ENCODE measurements at regions not wholly inside any gene's neighbourhood (a gene's known extent, or its start where the extent isn't known, plus 50 kb on each side); places are given as distances from the start of the nearest gene placed in this dataset.

DNA sequence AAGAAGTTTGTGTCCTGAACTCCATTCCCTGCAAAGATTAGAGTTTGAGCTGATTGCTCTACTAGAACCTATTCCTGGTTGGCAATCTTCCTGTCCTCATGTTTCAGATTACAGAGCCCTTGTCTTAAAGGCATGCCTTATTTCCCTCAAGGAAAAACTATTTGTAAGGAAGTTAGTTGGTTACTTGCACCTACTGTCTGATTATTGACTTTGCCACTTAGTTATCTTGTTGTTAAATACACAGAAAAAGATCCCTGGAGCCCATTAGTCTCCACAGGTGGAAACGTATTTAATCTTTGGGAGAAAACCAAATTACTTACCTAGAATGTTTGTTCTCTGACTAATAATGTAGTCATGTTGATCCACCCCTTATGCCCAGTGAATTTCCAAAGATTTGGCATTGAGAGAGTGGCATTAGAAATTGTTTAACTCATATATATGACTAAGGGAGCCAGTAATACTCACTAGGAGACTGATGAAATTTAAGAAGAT is 132.3 kb upstream of the ELL2 start:
- SMC1A ChIA-PET (ENCODE audit: uncharacterized antibody, unreplicated experiment), result no interaction called here
- 0% methylated on average over 1 of the region's 1 CpG for WGBS (ENCODE audit: insufficient coverage, insufficient replicate concordance, low lambda C conversion rate, missing lambda C conversion rate)
- POLR2A ChIA-PET, result no interaction called here
- H3K27ac ChIP-seq (ENCODE audit: control insufficient read depth, insufficient read depth), result no peak overlapping the region
- DNase-seq (ENCODE audit: low read depth, low spot score), result no peak
- no peaks in the 10 kb centered on the region for H3K79me2 ChIP-seq (ENCODE audit: control insufficient read depth, insufficient read depth, low read length)
- no peaks in the 10 kb centered on the region for H3K27me3 ChIP-seq (replicated peaks in 1 of 2; ENCODE audit: control insufficient read depth in 2 of 2, insufficient read depth in 2 of 2, low read length in 1 of 2)
- in situ Hi-C loops (cut with MboI), result no loop called here
- FAIRE-seq, result no peak
- H3K36me3 ChIP-seq (ENCODE audit: control insufficient read depth in 2 of 2, insufficient read depth in 2 of 2, low read length in 1 of 2), result no peaks in the 10 kb centered on the region
- no peaks in the 10 kb centered on the region for H3K9me3 ChIP-seq (replicated peaks; ENCODE audit: control insufficient read depth, insufficient read depth, low read length)
- TF ChIP-seq, protein P1, sequence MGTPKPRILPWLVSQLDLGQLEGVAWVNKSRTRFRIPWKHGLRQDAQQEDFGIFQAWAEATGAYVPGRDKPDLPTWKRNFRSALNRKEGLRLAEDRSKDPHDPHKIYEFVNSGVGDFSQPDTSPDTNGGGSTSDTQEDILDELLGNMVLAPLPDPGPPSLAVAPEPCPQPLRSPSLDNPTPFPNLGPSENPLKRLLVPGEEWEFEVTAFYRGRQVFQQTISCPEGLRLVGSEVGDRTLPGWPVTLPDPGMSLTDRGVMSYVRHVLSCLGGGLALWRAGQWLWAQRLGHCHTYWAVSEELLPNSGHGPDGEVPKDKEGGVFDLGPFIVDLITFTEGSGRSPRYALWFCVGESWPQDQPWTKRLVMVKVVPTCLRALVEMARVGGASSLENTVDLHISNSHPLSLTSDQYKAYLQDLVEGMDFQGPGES (IDR thresholded peaks at IDR 0.05), result no peak
- no peak for TF ChIP-seq ZBTB4 (CRISPR knock-in tag; IDR thresholded peaks at IDR 0.05)
- TF ChIP-seq, protein P2, sequence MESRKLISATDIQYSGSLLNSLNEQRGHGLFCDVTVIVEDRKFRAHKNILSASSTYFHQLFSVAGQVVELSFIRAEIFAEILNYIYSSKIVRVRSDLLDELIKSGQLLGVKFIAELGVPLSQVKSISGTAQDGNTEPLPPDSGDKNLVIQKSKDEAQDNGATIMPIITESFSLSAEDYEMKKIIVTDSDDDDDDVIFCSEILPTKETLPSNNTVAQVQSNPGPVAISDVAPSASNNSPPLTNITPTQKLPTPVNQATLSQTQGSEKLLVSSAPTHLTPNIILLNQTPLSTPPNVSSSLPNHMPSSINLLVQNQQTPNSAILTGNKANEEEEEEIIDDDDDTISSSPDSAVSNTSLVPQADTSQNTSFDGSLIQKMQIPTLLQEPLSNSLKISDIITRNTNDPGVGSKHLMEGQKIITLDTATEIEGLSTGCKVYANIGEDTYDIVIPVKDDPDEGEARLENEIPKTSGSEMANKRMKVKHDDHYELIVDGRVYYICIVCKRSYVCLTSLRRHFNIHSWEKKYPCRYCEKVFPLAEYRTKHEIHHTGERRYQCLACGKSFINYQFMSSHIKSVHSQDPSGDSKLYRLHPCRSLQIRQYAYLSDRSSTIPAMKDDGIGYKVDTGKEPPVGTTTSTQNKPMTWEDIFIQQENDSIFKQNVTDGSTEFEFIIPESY (IDR thresholded peaks at IDR 0.05), result no peak
- H2AFZ ChIP-seq (ENCODE audit: control insufficient read depth, low read depth, low read length), result no peak overlapping the region
- CTCF ChIA-PET, result interaction anchor here (1.1 kb wide), 1 partner anchor 242 kb away, joined by 4 read pairs; no protein-coding TSS in a partner anchor
- ATAC-seq, result no peak
- no peak overlapping the region for H3K4me2 ChIP-seq (ENCODE audit: control insufficient read depth, insufficient read depth)
- H3K4me1 ChIP-seq (ENCODE audit: control insufficient read depth, insufficient read depth, low read length), result no peaks in the 10 kb centered on the region
- BruUV-seq (replicated peaks), result no TSS peak
- no peak overlapping the region for H3K4me3 ChIP-seq
- no peaks in the 10 kb centered on the region for H4K20me1 ChIP-seq (ENCODE audit: control insufficient read depth, insufficient read depth)
- H3K9ac ChIP-seq (ENCODE audit: control insufficient read depth, insufficient read depth, low read length), result no peak overlapping the region
- RAD21 ChIA-PET (ENCODE audit: unreplicated experiment), result no interaction called here
- intact Hi-C loops (cut with micrococcal nuclease; ENCODE audit: unreplicated experiment), result no loop called here
